ELF-1 (cell line): ENCODE measurements at regions not wholly inside any gene's neighbourhood (a gene's known extent, or its start where the extent isn't known, plus 50 kb on each side); places are given as distances from the start of the nearest gene placed in this dataset.
"Not testable (repeated sequence)": the region's sequence is repeated elsewhere in the genome, so short reads cannot be mapped to it uniquely, and the experiment has no call there.

Experiments used
- DNase-seq: peaks from one replicate; pipeline ENCODE4 v3.0.0-alpha.2; 2016; ENCODE audit warnings: low read depth, low spot score

DNA sequence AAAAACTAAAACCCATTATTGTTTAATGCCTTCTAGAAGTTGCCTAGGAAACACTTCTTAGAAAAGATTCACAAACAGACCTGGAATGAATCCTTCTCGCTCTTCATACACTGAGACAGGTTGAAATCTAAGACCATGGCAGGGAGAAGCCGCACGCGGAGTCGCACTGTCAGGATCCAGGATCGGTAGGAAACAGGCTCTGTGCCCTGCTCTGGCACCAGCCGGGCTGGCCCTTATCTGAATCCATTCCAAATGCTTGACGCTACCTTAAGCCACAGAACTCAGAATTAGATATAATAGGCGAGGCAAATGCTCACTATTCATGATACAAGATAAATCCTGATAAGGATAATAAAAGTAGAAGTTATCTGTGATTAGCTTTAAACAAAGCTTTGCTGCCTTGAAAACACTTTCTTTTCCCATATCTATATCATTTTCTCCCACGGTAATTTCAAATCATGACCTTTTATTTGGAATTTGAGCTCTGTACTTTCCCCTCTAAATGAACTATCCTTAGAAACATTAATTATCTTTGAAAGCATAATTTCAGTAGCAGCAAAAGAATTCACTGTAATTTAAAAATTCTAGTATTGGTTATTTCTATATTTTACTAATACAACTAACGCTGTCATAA, 385.6 kb downstream of the IRS2 start:
- no peak for DNase-seq

DNA sequence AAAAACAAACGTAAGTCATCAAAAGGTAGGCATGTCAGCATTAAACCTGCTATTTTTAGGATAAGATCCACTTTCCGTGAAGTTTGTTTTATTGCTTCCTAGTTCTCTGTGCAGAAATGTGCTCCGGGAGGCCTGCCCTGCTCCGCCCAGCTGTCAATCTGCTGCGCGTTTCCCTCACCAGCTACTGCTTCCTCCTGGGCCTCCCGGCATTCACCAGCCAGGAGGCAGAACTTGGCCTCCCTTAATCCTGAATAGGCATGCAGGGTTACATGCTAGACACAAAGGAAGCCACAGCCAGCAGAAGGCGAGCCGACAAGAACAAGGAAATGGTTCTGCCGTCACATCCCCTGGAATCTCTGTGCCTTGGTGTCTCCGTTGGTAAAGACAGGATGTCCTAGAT, 386.2 kb downstream of the IRS2 start:
- DNase-seq = peak; percentile 23

DNA sequence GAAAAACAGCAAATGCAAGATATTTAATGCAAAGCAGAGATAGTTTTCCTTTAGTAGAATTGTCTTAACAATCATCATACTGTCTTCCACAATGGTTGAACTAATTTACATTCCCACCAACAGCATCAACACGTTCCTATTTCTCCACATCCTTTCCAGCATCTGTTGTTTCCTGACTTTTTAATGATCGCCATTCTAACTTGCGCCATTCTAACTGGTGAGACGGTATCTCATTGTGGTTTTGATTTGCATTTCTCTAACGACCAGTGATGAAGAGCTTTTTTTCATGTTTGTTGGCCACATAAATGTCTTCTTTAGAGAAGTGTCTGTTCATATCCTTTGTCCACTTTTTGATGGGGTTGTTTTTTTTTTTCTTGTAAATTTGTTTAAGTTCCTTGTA, 388.3 kb downstream of the IRS2 start:
- not testable (repeated sequence) for DNase-seq

DNA sequence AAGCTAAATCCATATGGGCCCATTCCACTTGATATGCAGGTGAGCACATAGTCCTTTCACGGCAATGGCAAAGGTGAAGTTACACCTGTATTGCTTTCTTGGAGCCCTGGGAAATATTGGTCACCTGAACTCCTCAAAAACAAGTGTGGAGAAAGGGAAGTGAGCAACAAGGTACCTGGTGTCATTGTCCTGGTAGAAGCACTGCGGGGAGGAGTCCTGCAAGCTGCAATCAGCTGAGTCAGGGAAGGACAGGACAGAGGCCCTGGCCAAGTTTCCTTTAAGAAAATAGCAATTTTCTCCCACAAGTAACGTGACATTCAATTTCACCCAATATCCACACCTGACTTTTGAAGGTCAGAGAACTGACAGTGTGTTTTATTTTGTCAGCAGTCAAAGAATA, 389.1 kb downstream of the IRS2 start:
- no peak for DNase-seq

DNA sequence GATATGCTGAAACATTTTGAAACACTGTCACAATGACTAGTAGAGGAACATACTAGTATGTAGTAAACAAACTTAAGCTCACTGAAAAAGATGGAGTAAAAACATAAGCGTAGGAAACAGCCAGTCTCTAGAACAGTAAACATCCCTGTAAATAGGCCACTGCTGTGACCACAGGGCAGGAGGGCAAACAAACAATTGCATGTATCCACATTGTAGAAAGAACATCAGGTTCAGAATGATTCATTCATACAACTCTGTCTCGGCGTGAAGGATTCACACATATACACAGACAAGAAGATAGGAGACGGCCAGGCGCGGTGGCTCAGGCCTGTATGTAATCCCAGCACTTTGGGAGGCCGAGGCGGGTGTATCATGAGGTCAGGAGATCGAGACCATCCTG, 390.1 kb downstream of the IRS2 start:
- no peak for DNase-seq

DNA sequence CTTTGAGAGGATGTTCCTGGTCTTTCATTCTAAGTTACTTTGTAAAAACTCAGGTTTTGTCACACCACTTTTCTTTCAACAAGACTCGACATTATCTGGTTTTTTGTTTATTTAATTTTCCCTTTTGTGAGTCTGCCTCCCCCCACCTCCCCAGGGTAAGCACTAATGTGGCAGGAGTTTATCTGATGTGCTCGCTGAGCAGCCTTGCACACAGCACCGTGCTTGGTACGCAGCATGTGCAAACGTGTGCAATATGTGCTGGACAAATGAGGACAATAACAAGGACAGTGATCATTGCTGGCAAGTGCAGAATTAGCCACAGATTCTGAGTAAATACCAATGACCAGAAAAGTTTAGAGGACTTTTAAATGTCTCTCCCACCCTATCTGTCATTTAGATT, 391.4 kb downstream of the IRS2 start:
- no peak for DNase-seq

DNA sequence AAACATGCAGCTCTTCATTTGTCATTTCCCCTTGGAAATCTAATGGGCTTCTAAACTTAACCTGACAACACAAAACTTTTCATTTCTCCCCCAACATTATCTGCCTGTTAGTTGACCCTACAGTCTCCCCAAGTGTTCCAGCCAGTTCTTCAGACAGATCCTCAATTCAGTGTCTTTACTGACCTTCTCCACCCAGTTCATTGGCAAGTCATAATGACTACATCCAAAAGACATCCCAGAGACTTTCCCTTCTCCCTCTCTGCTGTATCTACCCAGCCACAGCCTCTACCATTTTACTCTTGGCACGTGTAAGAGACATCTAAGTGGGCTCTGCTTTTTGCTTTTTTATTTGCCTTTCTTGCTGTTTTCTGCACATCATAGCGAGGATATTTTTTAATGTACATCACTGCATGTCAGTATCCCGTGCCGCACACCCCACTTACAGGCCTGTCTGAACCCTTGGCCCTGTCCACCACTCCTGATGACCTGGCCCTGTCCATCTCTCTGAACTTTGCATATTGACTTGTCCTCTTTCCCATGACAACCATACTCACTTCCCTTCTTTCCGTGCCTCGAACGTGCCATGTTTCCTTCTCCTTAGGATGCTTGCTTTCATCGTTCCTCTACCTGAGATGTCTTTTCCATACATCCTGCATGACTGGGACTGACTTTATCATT, 391.9 kb downstream of the IRS2 start:
- DNase-seq = no peak

DNA sequence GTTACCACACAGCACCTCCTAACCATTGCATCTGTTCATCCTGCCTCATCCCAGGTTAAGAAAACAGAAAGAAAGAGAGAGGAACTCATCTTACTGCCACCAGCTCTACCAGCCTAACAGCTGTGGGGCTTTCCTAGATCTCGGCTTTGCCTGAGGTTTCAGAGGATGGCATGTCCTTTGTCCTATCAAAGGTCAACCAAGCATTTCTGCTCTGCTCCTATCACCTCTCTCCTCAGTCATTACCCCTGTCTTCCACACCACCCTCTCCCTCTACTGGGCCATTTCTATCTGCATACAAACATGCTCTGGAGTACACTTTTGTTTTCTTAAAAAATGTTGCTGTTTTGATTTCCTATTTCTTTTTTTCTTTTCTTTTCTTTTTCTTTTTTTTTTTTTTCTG, 393.3 kb downstream of the IRS2 start:
- DNase-seq = no peak

DNA sequence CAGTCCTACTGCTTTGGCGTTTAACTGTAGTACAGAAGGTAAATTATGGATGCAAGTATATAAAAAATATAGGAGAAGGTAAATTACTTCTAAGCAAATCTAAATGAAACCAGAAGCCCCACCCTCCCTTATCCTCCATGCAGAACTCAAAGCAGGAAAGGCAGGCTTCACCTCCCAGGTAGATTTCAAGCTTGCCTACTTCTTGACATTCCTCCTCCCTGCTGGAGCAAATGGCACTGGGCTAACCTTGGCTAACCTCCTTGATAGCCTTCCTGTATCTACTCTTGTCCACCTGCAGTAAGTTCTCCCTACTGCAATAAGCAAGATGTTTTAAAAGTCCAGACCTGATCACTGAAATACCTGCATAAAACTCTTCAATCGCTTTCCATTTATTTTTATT, 396.0 kb downstream of the IRS2 start:
- DNase-seq = no peak

DNA sequence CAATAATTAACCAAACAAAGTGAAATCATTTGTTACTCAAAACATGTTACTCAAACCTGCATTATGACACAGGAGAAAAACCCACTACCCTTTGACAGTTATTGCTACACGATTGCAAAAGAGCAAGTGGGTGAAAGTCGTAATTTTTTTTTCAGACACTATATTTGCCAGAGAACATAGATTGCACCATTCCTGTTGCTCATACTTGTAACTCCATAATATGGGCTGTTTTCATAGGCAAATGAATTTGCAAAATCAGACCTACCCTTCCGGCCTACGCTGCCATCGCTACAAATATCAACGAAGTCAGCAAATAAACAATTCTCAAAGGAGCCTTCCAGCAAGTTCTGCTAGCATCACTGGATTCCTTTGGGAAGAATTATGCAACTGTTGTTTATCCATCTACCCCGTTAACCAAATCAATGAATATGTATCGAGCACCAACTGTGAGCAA, 396.5 kb downstream of the IRS2 start:
- no peak for DNase-seq

DNA sequence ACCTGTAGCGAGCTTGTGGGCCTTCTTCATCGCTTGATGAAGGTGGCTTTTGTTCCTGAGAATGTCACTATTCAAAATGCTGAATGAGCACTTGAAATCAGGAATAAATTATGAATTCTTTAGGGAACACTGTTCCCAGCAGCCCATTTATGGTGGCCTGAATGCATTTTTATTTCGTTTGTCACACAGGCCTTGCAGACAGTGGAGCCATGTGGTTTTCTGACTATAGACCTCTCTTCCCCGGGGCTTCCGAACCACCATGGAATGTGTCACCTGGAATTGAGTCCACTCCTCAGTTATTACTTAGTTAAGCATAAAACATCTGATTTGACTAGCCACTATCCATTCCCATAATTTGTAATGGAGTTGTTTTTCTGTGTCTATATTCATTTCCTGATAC, 396.9 kb downstream of the IRS2 start:
- DNase-seq = no peak

DNA sequence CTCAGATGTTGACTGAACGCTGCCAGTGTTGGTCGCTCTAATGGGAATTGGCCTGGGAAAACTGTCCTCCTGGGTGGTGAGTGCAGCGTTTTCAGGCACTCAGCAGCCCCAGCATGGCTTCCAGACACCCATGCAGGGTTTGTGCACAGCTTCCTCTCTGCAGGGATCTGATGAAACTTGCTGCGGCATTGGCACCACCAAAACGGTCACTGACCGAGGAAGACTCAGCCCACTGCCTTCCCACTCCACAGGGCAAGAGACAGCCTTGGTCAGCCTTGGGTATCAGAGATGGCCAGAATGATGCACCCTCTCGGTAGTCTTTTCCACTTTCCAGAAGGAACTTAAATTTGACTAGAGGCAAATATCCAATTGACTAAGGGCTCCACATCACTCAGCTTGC, 398.9 kb downstream of the IRS2 start:
- DNase-seq = no peak

DNA sequence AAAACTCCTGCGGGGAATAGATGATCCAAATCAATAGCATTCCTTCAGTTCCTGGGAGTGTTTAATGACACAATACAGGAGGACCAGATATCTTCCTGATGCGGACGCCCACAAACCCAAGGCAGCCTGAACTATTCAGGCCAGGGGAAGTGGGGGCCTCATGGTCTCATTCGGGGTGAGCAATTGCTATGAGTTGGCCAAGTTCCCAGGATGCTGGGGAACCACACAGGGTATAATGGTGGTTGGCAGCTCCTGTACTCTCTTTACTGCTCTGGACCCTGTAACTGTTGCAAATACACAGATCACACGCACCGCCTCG, 401.2 kb downstream of the IRS2 start:
- DNase-seq = no peak

DNA sequence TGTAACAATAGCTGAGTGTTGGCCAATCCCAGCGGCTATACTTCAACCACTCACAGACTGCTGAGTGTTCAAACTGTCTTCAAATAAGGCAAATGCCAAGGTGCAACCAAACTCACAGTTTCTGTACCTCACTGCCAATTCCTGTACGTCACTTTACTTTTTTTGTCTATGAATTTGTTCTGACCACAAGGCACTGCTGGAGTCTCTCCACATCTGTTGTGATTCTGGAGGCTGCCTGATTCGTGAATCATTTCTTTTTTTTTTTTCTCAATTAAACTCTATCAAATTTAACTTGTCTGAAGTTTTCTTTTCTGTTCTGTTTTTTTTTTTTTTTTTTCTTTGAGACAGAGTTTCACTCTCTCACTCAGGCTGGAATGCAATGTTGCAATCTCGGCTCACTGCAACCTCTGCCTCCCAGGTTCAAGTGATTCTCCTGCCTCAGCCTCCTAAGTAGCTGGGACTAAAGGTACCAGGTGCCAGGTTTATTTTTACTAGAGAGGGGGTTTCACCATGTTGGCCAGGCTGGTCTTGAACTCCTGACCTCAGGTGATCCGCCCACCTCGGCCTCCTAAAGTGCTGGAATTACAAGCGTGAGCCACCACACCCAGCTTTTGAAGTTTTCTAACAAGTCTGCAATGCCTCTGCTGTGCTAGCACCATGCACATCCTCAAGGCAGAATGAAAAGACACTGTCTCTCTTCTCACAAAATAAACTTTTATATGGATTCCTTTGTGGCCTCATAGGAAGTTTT, 401.7 kb downstream of the IRS2 start:
- no peak for DNase-seq

DNA sequence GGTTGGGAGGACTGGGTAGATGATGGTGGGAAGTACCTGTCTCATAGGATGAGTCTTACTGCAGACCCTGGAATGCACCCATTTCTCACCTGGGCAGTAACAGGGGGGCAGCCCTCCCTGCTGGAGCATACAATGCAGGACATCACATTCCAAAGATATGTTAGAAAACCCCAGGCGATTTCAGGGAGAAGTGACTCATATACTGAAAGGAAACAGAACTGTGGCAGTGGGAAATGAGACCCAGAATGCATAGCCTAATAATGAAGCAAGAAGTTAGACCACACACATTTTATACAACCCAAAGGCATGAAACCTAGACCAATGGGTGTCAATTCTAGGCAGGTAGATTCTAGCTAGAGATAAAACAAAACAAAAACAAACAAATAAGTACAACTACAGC, 402.7 kb downstream of the IRS2 start:
- DNase-seq = no peak

DNA sequence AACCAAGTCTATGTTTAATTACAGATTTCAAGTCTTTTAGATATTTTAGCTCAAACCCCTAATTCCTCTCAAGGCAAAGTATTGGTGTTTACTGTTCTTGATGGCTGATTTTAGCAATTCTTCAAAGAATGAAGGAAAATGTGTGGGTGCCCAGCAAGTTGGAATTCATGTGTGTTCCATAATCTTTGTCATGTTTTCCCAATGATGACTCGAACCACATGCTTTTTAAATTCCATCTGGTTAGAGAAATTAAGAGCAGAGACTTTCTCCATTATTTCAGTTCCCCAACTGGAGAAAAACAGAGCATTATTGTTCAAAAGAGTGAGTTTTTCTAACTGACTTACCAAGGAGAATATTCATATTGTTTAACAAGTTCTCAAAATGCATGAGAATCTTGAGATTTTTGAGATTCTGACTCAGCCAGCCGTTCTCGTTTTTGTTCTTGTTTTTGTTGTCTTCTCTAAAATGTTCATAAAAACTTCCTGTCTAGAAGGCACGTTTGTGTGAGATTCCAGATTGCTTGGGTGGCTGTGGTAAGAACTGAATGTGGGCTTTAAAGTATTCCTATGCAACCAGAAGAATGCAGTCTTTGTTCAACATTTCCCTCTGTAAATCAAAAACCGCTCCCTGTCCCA, 404.7 kb downstream of the IRS2 start:
- no peak for DNase-seq

DNA sequence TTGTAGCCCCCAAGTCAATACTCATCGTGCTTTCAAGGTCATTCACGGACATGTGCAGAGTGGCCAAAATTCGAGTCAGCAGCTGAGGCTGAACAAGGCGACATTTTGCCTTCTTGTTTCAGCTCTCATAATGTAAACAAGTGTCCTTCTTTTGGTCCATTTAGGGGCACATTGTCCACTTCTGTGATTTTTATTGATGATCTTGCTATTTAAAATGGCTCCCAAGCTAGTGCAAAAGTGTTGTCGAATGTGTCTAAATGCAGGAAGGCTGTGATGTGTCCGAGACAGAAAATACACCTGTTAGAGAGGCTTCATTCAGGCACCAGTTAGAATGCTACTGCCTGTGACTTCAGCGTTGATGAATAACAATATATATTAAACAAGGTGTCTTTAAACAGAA, 405.9 kb downstream of the IRS2 start:
- DNase-seq = no peak

DNA sequence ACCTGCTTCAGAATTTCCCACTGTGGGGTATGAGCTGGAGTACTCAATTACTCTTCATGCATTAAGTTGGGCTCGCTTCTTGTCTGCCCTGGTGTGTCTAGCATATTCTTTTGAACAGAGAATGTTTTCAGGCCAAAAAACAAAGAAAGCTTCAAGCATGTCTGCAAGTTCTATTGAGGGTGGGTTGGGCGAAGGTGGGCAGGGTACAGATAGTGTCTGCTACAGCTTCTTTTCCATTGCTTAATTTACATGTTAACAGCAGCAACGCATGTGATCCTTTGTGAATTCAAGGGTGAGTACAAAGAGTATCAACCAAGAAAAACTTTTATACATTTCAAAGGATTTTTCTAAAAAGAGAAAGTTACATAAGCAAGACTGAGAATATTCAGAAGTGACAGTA, 406.5 kb downstream of the IRS2 start:
- DNase-seq = no peak

DNA sequence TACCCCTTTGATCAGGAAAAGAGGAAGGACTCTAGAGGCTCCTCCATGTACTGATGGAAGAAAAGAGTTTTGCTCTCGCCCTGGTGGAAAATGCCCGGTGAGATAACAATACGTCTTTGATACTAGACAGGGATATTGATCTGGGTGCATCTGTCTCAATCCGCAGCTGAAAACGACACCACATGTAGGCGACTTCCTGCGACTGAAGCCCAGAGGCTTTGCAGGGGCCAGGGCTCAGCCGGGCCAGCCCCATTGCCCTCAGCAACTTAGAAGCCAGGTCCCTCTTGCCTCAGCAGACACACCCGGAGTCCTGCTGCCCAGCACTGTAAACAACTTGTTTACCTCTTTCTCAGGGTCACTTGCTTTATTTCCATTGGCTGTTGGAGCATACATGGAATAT, 409.4 kb downstream of the IRS2 start:
- no peak for DNase-seq

DNA sequence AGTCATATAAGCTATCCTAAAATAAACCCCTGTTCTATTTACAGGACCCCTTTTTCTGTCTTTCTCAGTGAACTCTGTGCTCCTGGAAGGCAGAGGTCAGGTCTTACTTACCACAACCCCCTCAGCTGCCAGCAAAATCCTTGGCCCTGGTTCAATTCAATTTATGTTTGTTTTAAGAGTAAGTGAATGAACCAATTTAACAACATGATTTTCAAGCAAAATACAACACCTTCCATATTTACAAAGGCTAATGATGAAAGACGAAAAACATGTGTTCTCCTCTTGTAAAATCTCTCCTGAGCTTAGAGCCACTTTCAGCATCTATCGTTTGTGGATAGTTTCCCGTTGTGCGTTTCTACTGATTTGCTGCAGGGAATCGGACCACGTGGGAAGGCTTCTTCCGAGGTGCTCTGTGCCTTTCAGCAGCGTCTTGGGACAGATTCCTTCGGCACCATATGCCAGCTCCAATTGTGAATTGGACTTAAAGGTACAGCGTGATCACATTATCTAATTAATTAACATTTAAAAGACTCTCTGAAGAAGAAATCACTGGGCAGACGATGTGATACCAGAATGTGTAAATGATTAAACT, 411.7 kb downstream of the IRS2 start:
- DNase-seq = no peak

DNA sequence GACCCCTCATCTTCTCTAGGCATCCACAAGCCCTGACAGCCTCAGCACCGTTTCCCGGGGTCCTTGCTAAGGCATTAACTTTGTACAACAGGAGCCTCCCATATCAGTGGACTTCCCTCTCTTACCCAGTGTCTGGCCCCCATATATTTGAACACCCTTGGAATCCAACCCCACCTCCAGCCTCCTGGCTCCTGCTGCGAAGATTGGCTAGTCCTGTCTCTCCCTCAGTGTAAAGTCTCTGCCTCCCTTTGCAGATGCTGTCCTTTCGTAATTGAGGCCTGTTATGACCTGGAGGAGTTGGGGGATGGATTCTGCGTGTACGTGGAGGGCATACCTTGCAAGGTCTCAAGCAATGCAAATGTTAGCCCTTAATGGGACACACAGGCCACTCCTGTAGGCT, 413.7 kb downstream of the IRS2 start:
- no peak for DNase-seq

DNA sequence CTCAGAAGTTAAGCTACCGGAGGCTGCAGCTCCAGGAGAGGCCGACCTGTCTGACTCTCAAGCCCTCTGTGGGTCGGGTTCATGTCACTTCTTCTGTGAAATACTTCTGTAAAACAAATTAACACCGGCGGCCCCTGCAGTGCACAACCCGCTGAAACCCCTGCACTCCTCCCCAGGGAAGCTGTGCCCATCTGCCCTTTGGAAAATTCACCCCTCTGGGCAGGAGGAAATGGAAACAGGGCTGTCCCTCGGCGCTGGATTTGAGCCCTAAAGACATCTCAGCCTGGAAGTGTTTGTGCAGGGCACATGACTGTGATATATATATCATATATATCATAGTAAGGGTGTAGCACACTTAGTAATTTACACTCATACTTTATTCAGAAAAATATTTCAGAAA, 415.3 kb downstream of the IRS2 start:
- no peak for DNase-seq
